DMS114 treated with DMSO at 0.1 percent for 48 hours (cell line): ENCODE measurements at regions not wholly inside any gene's neighbourhood (a gene's known extent, or its start where the extent isn't known, plus 50 kb on each side); places are given as distances from the start of the nearest gene placed in this dataset.

Experiments used
- DNase-seq: peaks from one replicate; lab custom pipeline; 2025; ENCODE audit not compliant: unreplicated experiment; lab: John Stamatoyannopoulos, UW

DNA sequence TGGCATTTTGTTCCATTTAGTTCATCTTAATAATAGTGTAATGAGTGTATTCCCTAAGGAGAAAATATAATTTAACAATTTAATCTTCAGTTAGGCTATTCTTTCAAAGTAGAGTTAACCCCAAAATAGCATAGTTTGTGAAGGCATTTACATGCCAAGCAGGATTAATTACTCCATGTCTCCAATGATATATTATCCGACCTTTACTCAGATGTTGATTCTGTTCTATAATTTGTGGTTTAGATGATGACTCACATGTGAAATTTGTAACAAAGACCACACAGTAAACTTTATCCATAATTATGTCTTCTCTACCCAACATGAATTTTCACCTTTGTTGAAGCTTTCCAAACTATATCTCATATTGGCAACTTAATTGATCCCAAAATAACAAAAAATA is 2065.2 kb downstream of the MRPL39 start:
- no peak for DNase-seq

DNA sequence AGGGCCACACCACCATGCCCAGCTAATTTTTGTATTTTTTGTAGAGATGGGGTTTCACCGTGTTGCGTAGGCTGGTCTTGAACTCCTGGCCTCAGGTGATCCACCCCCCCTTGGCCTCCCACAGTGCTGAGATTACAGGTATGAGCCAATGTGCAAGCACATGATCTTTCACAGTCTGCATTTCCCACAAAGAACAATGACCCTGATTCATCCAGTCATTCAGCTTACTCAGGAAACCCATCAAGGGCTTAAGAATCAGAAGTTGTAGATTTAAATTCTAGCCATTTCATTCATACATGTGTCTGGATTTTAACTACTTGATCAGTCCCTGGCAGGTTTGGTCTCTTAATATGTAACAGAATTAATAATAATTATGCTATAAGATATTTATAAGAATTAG is 2065.7 kb downstream of the MRPL39 start:
- no peak for DNase-seq

GRCh38 chr21:23534850-23535249 is 2072.4 kb downstream of the MRPL39 start:
- no peak for DNase-seq

GRCh38 chr21:23531444-23531843 is 2075.8 kb downstream of the MRPL39 start:
- DNase-seq: no peak

DNA sequence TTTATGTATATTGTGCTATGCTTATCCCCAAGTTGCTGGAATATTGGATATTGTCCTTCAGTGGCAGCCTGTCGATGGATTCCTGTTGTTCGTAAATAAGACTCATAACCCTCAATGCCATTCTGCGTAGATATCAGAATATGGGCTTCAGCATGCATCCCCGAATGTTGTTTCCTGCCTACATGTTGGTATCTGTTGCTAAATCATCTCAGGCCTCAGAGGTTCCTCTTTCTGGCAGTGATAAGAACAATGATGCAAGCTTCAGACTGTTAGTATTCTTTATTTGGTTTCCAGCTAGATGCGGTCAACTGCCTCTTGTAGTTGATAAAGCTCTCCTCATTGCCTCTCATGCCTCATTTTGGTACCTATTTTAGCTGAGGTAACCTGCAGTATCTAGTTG is 2082.6 kb downstream of the MRPL39 start:
- no peak for DNase-seq

DNA sequence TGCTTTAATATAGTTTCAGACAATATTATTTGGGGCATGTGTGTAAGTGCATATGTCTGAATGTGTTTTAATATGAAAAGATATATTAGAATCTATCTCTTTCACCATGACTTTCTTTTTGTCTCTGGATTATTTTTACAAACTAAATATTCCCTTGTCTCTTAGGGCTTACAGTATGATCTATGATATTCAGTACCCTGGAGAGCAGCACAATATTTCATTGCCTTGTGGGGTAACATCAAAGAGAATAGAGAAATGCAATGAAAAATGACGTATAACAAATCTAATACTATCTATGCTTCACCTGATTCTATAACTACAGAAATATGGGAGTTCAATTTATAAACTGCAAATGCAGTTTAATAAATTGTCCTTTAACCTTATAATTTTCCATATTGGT is 2084.5 kb downstream of the MRPL39 start:
- DNase-seq: no peak

- DNase-seq: no peak
Observed at GRCh38 chr21:23507501-23507900, 2099.8 kb downstream of the MRPL39 start.

GRCh38 chr21:23496729-23497128 is 2110.6 kb downstream of the MRPL39 start:
- no peak for DNase-seq

DNA sequence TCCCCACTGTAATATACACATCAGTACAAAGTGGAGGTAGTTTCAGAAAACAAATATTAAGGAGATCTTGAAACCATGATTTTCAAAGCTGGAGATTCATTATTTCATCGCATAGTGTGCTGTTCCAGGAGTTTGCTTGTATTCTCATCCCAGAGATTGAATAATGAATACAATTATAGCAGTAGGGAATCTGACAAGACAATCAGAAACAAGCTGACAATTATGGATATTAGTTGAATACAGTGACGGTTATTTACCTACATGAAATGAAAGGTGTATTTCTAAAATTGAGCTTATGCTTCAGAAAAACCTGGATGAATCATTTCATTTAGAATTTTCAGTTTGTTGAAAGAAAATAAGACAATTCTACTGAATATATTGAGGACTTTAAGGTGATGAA is 2119.0 kb downstream of the MRPL39 start:
- no peak for DNase-seq

DNA sequence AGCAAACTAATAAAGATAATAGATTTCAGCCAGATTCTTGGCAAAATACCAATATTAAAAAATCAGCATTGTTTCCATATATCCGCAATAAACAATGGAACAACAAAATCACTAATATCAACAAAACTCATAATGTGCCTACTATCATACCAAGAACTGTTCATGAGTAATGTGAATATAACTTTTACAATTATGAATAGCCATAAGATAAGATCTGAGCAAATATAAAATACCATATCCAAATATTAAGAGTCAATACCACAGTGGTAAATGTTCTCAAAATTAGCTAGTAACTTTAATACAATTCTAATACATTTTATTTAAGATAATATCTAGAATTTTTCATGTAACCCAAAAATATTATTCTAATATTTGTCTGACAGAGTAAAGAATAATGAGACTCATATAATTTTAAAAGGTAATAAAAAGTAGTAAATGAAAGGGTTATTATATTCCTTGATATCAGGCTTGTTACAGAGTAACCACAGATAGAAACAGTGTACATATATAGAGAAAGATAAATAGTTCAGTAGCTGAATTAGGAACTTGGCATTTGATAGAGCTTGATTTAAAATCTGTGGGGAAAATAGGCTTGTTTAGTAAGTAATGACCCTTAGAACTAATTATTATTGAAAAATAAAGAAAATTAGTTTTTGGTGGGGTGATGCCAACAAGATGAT is 2126.6 kb downstream of the MRPL39 start:
- no peak for DNase-seq

GRCh38 chr21:23478381-23478780 is 2128.9 kb downstream of the MRPL39 start:
- DNase-seq: no peak

DNA sequence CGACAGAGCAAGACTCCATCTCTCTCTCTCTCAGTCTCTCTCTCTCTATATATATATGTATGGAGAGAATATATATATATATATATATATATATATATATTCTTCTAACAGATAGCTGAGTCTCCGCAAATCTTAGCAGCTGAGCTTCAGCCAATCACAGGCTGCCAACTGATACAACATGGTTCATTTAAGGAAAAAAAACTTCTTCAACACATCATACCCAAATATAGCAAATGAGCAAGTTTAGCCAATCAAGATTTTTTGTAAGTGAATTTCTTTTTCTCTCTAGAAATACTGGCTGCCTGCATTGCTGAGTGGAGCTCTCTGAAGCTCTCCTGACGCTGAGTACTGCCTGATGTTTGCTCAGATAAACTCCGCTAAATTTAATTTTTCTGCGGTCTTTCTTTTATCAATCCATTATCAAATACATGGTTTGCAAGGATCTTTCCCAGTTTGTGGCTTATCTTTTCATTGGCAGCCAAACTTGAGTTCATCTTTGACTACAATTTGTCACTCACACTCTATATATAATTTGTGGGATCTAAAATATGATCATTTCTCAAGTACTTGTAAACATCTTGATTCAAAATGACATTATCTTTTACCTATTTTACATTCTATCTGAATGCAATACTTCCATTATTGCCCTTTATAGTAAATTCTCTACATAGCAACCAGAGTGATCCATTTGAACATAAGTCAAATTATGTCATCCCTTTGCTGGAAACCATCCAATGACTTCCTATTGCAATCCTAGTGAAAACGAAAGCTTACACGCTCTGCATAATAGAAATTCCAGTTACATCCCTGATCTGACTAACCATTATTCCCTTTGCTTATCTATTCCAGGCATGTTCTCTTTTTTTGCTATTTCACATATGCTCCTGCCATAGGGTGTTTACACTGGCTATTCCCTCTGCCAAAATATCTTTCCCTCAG is 2131.7 kb downstream of the MRPL39 start:
- DNase-seq: no peak

DNA sequence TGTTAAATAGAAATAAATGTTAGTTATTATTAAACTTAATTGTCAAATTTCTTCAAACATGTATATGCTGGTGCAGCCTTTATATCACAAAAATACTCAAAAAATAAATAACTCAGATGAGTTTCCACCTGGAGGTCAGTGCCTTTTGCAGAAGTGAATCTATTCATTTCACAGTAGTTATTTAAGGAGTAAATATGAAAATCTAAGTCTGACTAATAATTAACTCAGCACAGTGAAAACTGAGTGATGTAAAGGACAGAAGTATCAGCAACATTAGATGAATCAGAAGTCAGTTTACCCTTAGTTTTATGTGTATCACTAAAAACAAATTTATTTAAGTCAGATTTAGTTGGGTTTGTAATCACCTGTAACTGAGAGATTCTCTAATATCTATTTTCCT is 2135.4 kb downstream of the MRPL39 start:
- no peak for DNase-seq

- no peak for DNase-seq
Observed at GRCh38 chr21:23463365-23463764, 2143.9 kb downstream of the MRPL39 start.

- DNase-seq: no peak
Observed at GRCh38 chr21:23455676-23456075, 2151.6 kb downstream of the MRPL39 start.

DNA sequence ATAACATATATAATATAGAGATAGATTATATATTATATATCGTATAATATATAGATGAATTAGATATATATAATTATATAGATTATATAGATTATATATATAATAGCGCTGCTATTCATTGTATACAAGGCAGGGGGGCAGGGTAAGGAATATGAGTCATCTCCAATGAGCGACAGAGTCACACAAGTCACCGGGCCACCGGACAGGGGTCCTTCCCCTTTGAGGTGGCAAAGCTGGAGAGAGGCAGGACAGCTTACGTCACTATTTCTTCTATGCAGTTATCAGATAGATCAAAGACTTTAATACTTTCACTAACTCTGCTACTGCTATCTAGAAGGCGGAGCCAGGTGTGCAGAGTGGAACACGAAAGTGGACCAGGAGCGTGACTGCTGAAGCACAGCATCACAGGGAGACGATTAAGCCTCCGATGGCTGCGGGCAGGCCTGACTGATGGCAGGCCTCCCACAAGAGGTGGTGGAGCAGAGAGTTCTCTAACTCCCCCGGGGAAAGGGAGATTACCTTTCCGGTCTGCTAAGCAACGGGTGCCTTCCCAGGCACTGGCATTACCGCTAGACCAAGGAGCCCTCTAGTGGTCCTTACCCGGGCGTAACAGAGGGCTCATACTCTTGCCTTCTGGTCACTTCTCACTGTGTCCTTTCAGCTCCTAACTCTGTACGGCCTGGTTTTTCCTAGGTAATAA is 2154.7 kb downstream of the MRPL39 start:
- DNase-seq: no peak

GRCh38 chr21:23445307-23445706 is 2162.0 kb downstream of the MRPL39 start:
- no peak for DNase-seq

DNA sequence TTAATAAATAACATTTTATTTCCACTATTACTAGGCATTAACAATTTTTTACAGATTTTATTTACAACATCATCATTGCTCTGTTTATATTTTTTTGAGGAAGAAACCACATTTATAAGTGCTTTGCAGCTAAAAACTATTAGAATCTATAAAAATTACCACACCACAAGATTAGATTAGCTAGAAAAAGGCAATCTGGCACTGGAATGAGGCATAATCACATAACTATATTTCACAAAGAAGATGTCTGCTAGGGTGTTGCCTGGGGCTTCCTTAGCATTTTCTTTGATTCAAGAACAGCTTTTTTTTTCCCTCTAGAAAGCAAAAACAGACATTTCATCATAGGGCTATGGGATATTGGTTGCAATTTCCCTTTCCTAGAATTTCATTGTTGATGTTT is 2169.2 kb downstream of the MRPL39 start:
- no peak for DNase-seq

- no peak for DNase-seq
Observed at GRCh38 chr21:23402929-23403520, 2204.3 kb downstream of the MRPL39 start.

DNA sequence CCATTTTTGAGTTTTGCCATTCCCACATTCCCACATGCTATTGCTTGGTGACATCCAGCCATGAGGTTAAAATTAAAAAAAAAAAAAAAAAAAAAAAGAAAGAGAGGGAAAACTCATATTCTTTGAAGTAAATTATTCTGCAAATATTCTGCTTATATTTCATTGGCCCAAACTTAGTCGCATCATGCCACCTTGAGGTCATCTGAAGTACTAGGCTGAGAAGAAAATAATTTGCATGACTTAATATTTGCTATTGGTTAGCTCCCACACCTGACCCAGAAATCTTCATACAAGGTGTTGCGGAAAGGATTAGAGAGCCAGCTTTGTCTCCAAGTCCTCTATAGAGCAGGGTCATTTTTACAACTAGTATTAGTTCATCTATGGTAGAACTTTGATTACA is 2206.0 kb downstream of the MRPL39 start:
- no peak for DNase-seq

DNA sequence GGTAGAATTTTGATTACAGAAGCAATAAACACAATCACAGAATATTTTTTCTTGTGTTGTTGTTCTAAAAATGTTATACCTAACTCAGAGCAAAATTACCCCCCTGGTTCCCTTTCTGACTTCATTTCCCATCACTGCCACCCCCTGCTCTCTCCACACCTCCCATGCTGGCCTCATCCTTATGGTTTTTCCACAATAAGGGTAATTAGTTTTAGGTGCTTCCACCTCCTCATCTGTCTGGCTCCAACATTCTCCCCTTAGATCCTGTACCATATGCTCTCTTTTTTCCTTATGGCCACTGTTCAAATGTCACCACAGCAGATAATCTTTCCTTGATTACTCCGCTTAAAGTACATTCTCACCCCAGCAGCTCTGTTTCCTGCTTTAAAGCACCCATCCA is 2208.6 kb downstream of the MRPL39 start:
- no peak for DNase-seq
